PC-9 (cell line): ENCODE measurements at regions not wholly inside any gene's neighbourhood (a gene's known extent, or its start where the extent isn't known, plus 50 kb on each side); places are given as distances from the start of the nearest gene placed in this dataset.

ENCODE experiments used
- BruUV-seq: library from RNA; stranded (reverse); fragments of 400-500 nt; replicated peaks from 2 replicates; lab custom pipeline; 2021; lab: Mats Ljungman, UMichigan
- CTCF ChIA-PET: fragments of 300-600 bp; sonication (Branson Sonifier 250); formaldehyde crosslinking; loops from one replicate; lab custom pipeline; 2022; ENCODE audit warnings: antibody characterized with exemption; lab: Charles Lee
- POLR2A ChIA-PET: fragments of 300-600 bp; sonication (Branson Sonifier 250); formaldehyde crosslinking; loops from one replicate; lab custom pipeline; 2022; ENCODE audit warnings: antibody characterized with exemption; ENCODE audit not compliant: unreplicated experiment; lab: Charles Lee
- DNase-seq, 2 experiments: peaks; one replicate each; pipeline versions ENCODE4 v3.0.0 to v3.0.0-alpha.2; 2015 to 2022; ENCODE audit warnings: mixed read lengths in 1 of 2
- H2AFZ ChIP-seq: fragments of 200-600 bp; sonication (generic); 2 replicates; pipeline ENCODE4 v1.8.1; 2017; ENCODE audit warnings: antibody characterized with exemption
- H3F3A ChIP-seq: fragments of 200-600 bp; sonication (generic); 2 replicates; pipeline ENCODE4 v1.8.1; 2017; ENCODE audit warnings: antibody characterized with exemption, mild to moderate bottlenecking, low read depth; ENCODE audit not compliant: insufficient read depth
- H3K27ac ChIP-seq: fragments of 200-600 bp; sonication (generic); 2 replicates; pipeline ENCODE4 v1.6.1; 2016; ENCODE audit warnings: mixed run types
- H3K27me3 ChIP-seq: fragments of 200-600 bp; sonication (generic); 2 replicates; pipeline ENCODE4 v1.6.1; 2016; ENCODE audit warnings: low read depth, mixed run types; ENCODE audit not compliant: insufficient read depth
- H3K36me3 ChIP-seq: fragments of 200-600 bp; sonication (generic); 2 replicates; pipeline ENCODE4 v1.6.1; 2016; ENCODE audit warnings: low read depth, mixed run types
- H3K4me1 ChIP-seq: fragments of 200-600 bp; sonication (generic); replicated peaks from 2 replicates; pipeline ENCODE4 v1.6.1; 2016; ENCODE audit warnings: mixed run types; ENCODE audit not compliant: insufficient read depth
- H3K4me2 ChIP-seq: fragments of 200-600 bp; sonication (generic); 2 replicates; pipeline ENCODE4 v1.6.1; 2017; ENCODE audit warnings: mixed run types
- H3K4me3 ChIP-seq: fragments of 200-600 bp; sonication (generic); 2 replicates; pipeline ENCODE4 v1.6.1; 2016; ENCODE audit warnings: mixed run types
- H3K79me2 ChIP-seq: fragments of 200-600 bp; sonication (generic); 2 replicates; pipeline ENCODE4 v1.6.1; 2017; ENCODE audit warnings: low read depth, mixed run types
- H3K9me2 ChIP-seq: fragments of 200-600 bp; sonication (generic); 2 replicates; pipeline ENCODE4 v1.8.1; 2017; ENCODE audit warnings: mild to moderate bottlenecking; ENCODE audit not compliant: insufficient read depth
- H3K9me3 ChIP-seq: fragments of 200-600 bp; sonication (generic); 2 replicates; pipeline ENCODE4 v1.8.1; 2016; ENCODE audit warnings: low read depth; ENCODE audit not compliant: insufficient read depth
- H4K20me1 ChIP-seq: fragments of 200-600 bp; sonication (generic); 2 replicates; pipeline ENCODE4 v1.8.1; 2017; ENCODE audit not compliant: insufficient read depth
- CTCF ChIP-seq: fragments of 200-600 bp; sonication (generic); conservative IDR thresholded peaks from 2 replicates; pipeline ENCODE4 v1.6.1; 2017; ENCODE audit warnings: mixed run types, antibody characterized with exemption, mild to moderate bottlenecking, moderate library complexity
- EZH2 ChIP-seq: fragments of 200-600 bp; sonication (generic); IDR thresholded peaks from 2 replicates; pipeline ENCODE4 v1.8.0; 2017; ENCODE audit warnings: antibody characterized with exemption, low read depth
- intact Hi-C: fragments of 100-400 bp; cut with micrococcal nuclease; formaldehyde crosslinking; loops from one replicate; pipeline ENCODE4 v1.10.0; 2022; ENCODE audit not compliant: unreplicated experiment

GRCh38 chr4:167831855-167832254 is 260.5 kb upstream of the ANXA10 start:
- CTCF ChIA-PET = no interaction called here
- Histone ChIP-seq H3K79me2 (no peaks in the 10 kb centered on the region), H3K9me3 (no peaks in the 10 kb centered on the region), H3K9me2 (no peaks in the 10 kb centered on the region), H3K4me3 (no peak overlapping the region), H3F3A (no peaks in the 10 kb centered on the region), H3K27ac (no peak overlapping the region), H3K27me3 (no peaks in the 10 kb centered on the region), H3K4me2 (no peak overlapping the region), H3K4me1 (no peaks in the 10 kb centered on the region), H2AFZ (no peak overlapping the region), H3K36me3 (no peaks in the 10 kb centered on the region), H4K20me1 (no peaks in the 10 kb centered on the region)
- intact Hi-C loops = no loop called here
- TF ChIP-seq EZH2 (no peak), CTCF (no peak)
- POLR2A ChIA-PET = interaction anchor here (0.6 kb wide), 1 partner anchor 743 kb away, joined by 3 read pairs; no protein-coding TSS in a partner anchor
- BruUV-seq = no TSS peak
- no peak for DNase-seq

GRCh38 chr4:167838686-167839085 is 253.7 kb upstream of the ANXA10 start:
- H3K9me3 ChIP-seq = no peaks in the 10 kb centered on the region
- intact Hi-C loops = no loop called here
- no peaks in the 10 kb centered on the region for H3K9me2 ChIP-seq
- H3K4me1 ChIP-seq = no peaks in the 10 kb centered on the region
- H3K4me2 ChIP-seq = no peak overlapping the region
- no peak for TF ChIP-seq EZH2
- TF ChIP-seq CTCF = no peak
- H3K4me3 ChIP-seq = no peak overlapping the region
- H2AFZ ChIP-seq = no peak overlapping the region
- no TSS peak for BruUV-seq
- no peaks in the 10 kb centered on the region for H3K27me3 ChIP-seq
- ChIA-PET POLR2A (no interaction called here), CTCF (no interaction called here)
- H3K79me2 ChIP-seq = no peaks in the 10 kb centered on the region
- no peak for DNase-seq
- H3K27ac ChIP-seq = no peak overlapping the region
- no peaks in the 10 kb centered on the region for H3K36me3 ChIP-seq
- H3F3A ChIP-seq = no peaks in the 10 kb centered on the region
- no peaks in the 10 kb centered on the region for H4K20me1 ChIP-seq

GRCh38 chr4:167842487-167842886 is 249.8 kb upstream of the ANXA10 start:
- POLR2A ChIA-PET = no interaction called here
- Histone ChIP-seq H3K36me3 (no peaks in the 10 kb centered on the region), H3K4me3 (no peak overlapping the region), H3F3A (no peaks in the 10 kb centered on the region), H3K4me1 (no peaks in the 10 kb centered on the region), H4K20me1 (no peaks in the 10 kb centered on the region), H3K4me2 (no peak overlapping the region), H3K27me3 (no peaks in the 10 kb centered on the region), H3K79me2 (no peaks in the 10 kb centered on the region), H3K9me3 (no peaks in the 10 kb centered on the region), H2AFZ (no peak overlapping the region), H3K27ac (no peak overlapping the region), H3K9me2 (no peaks in the 10 kb centered on the region)
- DNase-seq = no peak
- BruUV-seq = no TSS peak
- intact Hi-C loops = no loop called here
- CTCF ChIA-PET = no interaction called here
- no peak for TF ChIP-seq EZH2
- no peak for TF ChIP-seq CTCF
